Activated CD4-positive, alpha-beta T cell treated with anti-CD3 and anti-CD28 coated beads for 36 hours (primary cell): ENCODE measurements at regions not wholly inside any gene's neighbourhood (a gene's known extent, or its start where the extent isn't known, plus 50 kb on each side); places are given as distances from the start of the nearest gene placed in this dataset.

Experiments
- ATAC-seq: fragments of 200-7000 bp; cut with Tn5 transposase; one replicate; pipeline ENCODE4 v1.10.0; 2021; ENCODE audit warnings: mild to moderate bottlenecking, moderate library complexity
- CTCF ChIA-PET: fragments of 350-600 bp; sonication (Branson Sonifier 250); formaldehyde crosslinking; loops from one replicate; lab custom pipeline; 2021; ENCODE audit warnings: antibody characterized with exemption; lab: Charles Lee
- POLR2A ChIA-PET: fragments of 350-600 bp; sonication (Branson Sonifier 250); formaldehyde crosslinking; loops from one replicate; lab custom pipeline; 2021; ENCODE audit warnings: antibody characterized with exemption, inconsistent platforms; lab: Charles Lee
- DNase-seq: peaks from one replicate; pipeline ENCODE4 v3.0.0-alpha.2; 2020
- H3K27ac Mint-ChIP-seq: one replicate; pipeline ENCODE4 v1.8.0; 2021; ENCODE audit warnings: mixed read lengths
- H3K27me3 Mint-ChIP-seq: one replicate; pipeline ENCODE4 v1.8.0; 2021; ENCODE audit warnings: mixed read lengths
- H3K36me3 Mint-ChIP-seq: one replicate; pipeline ENCODE4 v1.8.0; 2021; ENCODE audit warnings: low read depth, mixed read lengths
- H3K4me1 Mint-ChIP-seq: one replicate; pipeline ENCODE4 v1.8.0; 2021; ENCODE audit warnings: mixed read lengths
- H3K4me3 Mint-ChIP-seq: one replicate; pipeline ENCODE4 v1.8.0; 2021; ENCODE audit warnings: mild to moderate bottlenecking, moderate library complexity, mixed read lengths
- H3K9me3 Mint-ChIP-seq: one replicate; pipeline ENCODE4 v1.8.0; 2021; ENCODE audit warnings: low read depth, mixed read lengths
- intact Hi-C, 2 experiments: fragments of 100-400 bp; cut with DNase I in 1 of 2; cut with micrococcal nuclease in 1 of 2; formaldehyde crosslinking; loops; one replicate each; pipeline versions ENCODE4 v1.14.2 to v1.15.1; 2022 to 2024; cut with DNase I, micrococcal nuclease

- no peaks in the 10 kb centered on the region for H3K4me1 Mint-ChIP-seq
- H3K9me3 Mint-ChIP-seq: no peaks in the 10 kb centered on the region
- H3K27ac Mint-ChIP-seq: no peak overlapping the region
- POLR2A ChIA-PET: no interaction called here
- no peak for DNase-seq
- H3K4me3 Mint-ChIP-seq: no peak overlapping the region
- no peaks in the 10 kb centered on the region for H3K36me3 Mint-ChIP-seq
- CTCF ChIA-PET: interaction anchor here (0.6 kb wide), 1 partner anchor 491 kb away, joined by 3 read pairs; no protein-coding TSS in a partner anchor
- ATAC-seq: no peak
- peaks cover 2% of the 10 kb centered on the region for H3K27me3 Mint-ChIP-seq
- intact Hi-C loops: loop anchor here in 1 of 2 experiments (10.0 kb wide), 1 partner anchor 55 kb away; no protein-coding TSS in a partner anchor
Observed at GRCh38 chr15:62459875-62460274, 294.8 kb upstream of the C2CD4B start.

DNA sequence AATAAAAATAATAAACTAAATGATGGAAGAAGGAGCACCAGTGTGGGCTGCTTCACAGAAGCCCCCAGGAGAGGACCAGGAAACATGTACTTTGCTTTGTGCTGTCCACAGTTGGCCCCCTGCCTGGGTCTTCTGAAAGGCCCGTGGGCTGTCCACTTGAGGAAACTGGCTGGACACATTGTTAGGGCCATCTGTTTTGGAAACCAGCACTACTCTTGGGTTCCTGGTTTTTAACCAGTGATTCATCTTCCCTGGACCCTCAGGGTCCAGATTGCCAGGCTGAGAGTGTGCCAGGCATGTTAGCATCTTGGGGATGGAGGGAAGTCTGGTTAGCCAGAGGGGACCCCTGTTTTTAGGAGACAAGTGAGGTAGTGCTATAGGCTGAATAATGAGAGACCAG lies 297.2 kb upstream of the C2CD4B start:
- DNase-seq (no peak), ATAC-seq (no peak)
- CTCF ChIA-PET: no interaction called here
- POLR2A ChIA-PET: no interaction called here
- peaks cover 2% of the 10 kb centered on the region for H3K27me3 Mint-ChIP-seq
- no peaks in the 10 kb centered on the region for H3K36me3 Mint-ChIP-seq
- H3K9me3 Mint-ChIP-seq: no peaks in the 10 kb centered on the region
- no peak overlapping the region for H3K27ac Mint-ChIP-seq
- no peaks in the 10 kb centered on the region for H3K4me1 Mint-ChIP-seq
- H3K4me3 Mint-ChIP-seq: no peak overlapping the region
- intact Hi-C loops: loop anchor here in 1 of 2 experiments (10.0 kb wide), 1 partner anchor 57 kb away; no protein-coding TSS in a partner anchor

GRCh38 chr15:62462721-62463120 lies 297.6 kb upstream of the C2CD4B start:
- Mint-ChIP-seq H3K4me3 (no peak overlapping the region), H3K27ac (no peak overlapping the region), H3K9me3 (no peaks in the 10 kb centered on the region), H3K36me3 (no peaks in the 10 kb centered on the region), H3K4me1 (no peaks in the 10 kb centered on the region), H3K27me3 (peaks cover 2% of the 10 kb centered on the region)
- intact Hi-C loops: loop anchor here in 1 of 2 experiments (10.0 kb wide), 1 partner anchor 58 kb away; no protein-coding TSS in a partner anchor
- POLR2A ChIA-PET: no interaction called here
- ATAC-seq: no peak
- no peak for DNase-seq
- CTCF ChIA-PET: no interaction called here

DNA sequence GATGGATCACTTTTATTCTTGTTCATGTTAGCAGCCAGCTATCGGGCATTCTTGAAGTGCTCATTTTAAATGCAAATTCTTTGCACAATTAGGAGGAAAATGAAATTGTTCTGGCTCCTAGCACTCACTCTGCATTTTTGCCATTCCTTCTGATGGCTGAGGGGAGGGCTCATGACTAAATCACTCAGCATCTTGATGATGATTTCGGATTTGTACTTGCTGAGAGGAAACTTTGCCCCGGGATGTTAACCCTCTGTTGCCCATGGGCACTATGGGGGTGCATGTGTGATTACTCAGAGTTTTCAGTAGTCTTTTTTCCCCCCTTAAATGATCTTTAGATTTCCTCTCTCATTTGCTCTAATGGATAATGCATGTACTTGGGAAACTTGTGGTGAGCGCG lies 299.6 kb upstream of the C2CD4B start:
- ChIA-PET POLR2A (no interaction called here), CTCF (interaction anchor here (0.8 kb wide), 1 partner anchor 410 kb away, joined by 3 read pairs; no protein-coding TSS in a partner anchor)
- Mint-ChIP-seq H3K27ac (no peak overlapping the region), H3K9me3 (no peaks in the 10 kb centered on the region), H3K36me3 (no peaks in the 10 kb centered on the region), H3K27me3 (peaks cover 2% of the 10 kb centered on the region), H3K4me1 (no peaks in the 10 kb centered on the region), H3K4me3 (no peak overlapping the region)
- ATAC-seq (no peak), DNase-seq (no peak)
- intact Hi-C loops: loop anchor here in 1 of 2 experiments (10.0 kb wide), 1 partner anchor 60 kb away; no protein-coding TSS in a partner anchor

- no peak overlapping the region for H3K27ac Mint-ChIP-seq
- H3K4me3 Mint-ChIP-seq: no peak overlapping the region
- no peak for DNase-seq
- H3K36me3 Mint-ChIP-seq: no peaks in the 10 kb centered on the region
- intact Hi-C loops: loop anchor here in 1 of 2 experiments (10.0 kb wide), 1 partner anchor 60 kb away; no protein-coding TSS in a partner anchor
- no peak for ATAC-seq
- CTCF ChIA-PET: no interaction called here
- H3K27me3 Mint-ChIP-seq: peaks cover 2% of the 10 kb centered on the region
- POLR2A ChIA-PET: no interaction called here
- no peaks in the 10 kb centered on the region for H3K4me1 Mint-ChIP-seq
- H3K9me3 Mint-ChIP-seq: no peaks in the 10 kb centered on the region
Observed at GRCh38 chr15:62465173-62465572, 300.1 kb upstream of the C2CD4B start.

- CTCF ChIA-PET: no interaction called here
- POLR2A ChIA-PET: no interaction called here
- no peak overlapping the region for H3K27ac Mint-ChIP-seq
Observed at GRCh38 chr15:62469478-62469873, 304.4 kb upstream of the C2CD4B start.

DNA sequence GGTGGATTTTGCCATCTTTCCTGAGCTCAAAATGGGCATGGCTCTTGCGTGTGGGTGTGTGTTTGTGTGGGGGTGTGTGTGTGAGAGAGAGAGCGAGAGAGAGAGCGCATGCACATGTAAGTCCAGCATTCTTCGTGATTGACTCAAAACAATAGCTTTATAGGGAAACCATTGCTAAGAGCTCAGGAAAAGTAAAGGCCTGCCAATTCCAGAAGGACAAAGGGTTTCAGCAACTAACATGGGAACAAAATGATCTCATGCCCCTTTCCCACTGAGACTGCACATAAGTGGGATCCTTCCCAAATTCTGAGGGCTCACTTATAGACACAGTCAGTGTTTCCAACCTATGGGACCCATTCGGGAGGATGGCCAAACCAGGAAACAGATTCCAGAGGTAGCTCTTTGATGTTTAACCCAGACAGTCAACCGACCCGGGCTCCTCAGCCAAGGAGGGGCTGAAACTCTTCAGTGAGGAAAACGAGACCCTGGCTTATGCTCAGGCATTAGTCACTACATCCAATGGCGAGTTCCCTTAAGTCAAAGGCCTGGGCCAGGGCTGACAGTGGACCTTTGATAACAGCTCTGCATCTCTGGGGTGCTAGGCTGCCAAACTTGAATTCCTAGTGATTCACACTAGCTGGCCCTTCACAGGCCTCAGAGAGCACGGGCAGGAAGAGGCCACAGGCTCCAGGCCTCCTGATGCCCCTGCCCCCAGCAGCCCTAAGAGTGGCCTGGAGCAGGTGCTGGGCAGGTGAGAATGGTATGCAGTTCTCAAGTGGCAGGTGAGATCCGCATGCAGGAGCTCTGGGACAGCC lies 305.0 kb upstream of the C2CD4B start:
- ChIA-PET POLR2A (no interaction called here), CTCF (no interaction called here)
- ATAC-seq: no peak

More at GRCh38 chr15:62469478-62469873, 304.4 kb upstream of the C2CD4B start:
- ATAC-seq (no peak), DNase-seq (no peak)
- no peaks in the 10 kb centered on the region for H3K36me3 Mint-ChIP-seq
- no peaks in the 10 kb centered on the region for H3K4me1 Mint-ChIP-seq
- H3K27me3 Mint-ChIP-seq: no peaks in the 10 kb centered on the region
- intact Hi-C loops: loop anchor here in 1 of 2 experiments (10.0 kb wide), 1 partner anchor 65 kb away; no protein-coding TSS in a partner anchor
- no peak overlapping the region for H3K4me3 Mint-ChIP-seq
- no peaks in the 10 kb centered on the region for H3K9me3 Mint-ChIP-seq

GRCh38 chr15:62472616-62473299 lies 307.7 kb upstream of the C2CD4B start:
- H3K36me3 Mint-ChIP-seq: no peaks in the 10 kb centered on the region
- no peaks in the 10 kb centered on the region for H3K4me1 Mint-ChIP-seq
- H3K4me3 Mint-ChIP-seq: no peak overlapping the region
- intact Hi-C loops: no loop called here
- no peaks in the 10 kb centered on the region for H3K27me3 Mint-ChIP-seq
- no peaks in the 10 kb centered on the region for H3K9me3 Mint-ChIP-seq
- H3K27ac Mint-ChIP-seq: no peak overlapping the region
- CTCF ChIA-PET: no interaction called here
- POLR2A ChIA-PET: no interaction called here
- DNase-seq: no peak
- no peak for ATAC-seq

More for the DNA sequence above, 305.0 kb upstream of the C2CD4B start:
- Mint-ChIP-seq H3K36me3 (no peaks in the 10 kb centered on the region), H3K9me3 (no peaks in the 10 kb centered on the region), H3K27ac (no peak overlapping the region), H3K4me1 (no peaks in the 10 kb centered on the region), H3K4me3 (no peak overlapping the region), H3K27me3 (no peaks in the 10 kb centered on the region)
- DNase-seq: no peak
- intact Hi-C loops: loop anchor here in 1 of 2 experiments (10.0 kb wide), 1 partner anchor 65 kb away; no protein-coding TSS in a partner anchor

GRCh38 chr15:62474021-62474770 lies 309.1 kb upstream of the C2CD4B start:
- ChIA-PET CTCF (interaction anchor here (0.7 kb wide), 1 partner anchor 163 kb away, joined by 3 read pairs; no protein-coding TSS in a partner anchor), POLR2A (no interaction called here)
- Mint-ChIP-seq H3K27me3 (no peaks in the 10 kb centered on the region), H3K9me3 (no peaks in the 10 kb centered on the region), H3K4me3 (no peak overlapping the region), H3K36me3 (no peaks in the 10 kb centered on the region), H3K4me1 (no peaks in the 10 kb centered on the region), H3K27ac (no peak overlapping the region)
- no peak for ATAC-seq
- intact Hi-C loops: no loop called here
- DNase-seq: no peak

DNA sequence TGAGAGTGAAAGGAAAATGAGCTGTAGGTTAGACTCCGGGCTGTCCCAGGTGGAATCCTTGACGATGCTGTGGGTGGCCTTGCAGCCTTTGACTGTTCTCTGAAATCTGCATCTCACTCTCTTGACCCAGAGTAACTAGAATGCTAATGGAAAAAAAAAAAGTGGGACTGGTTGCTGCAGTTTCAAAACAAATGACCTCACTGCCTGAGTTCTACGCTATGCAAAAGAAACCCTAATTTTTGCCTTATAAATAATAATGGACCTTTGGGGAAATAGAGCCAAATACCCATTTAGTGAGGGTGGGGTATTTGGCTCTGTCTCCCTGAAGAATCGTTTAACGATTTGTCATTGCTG lies 309.7 kb upstream of the C2CD4B start:
- Mint-ChIP-seq H3K36me3 (no peaks in the 10 kb centered on the region), H3K9me3 (no peaks in the 10 kb centered on the region), H3K27ac (no peak overlapping the region)

DNA sequence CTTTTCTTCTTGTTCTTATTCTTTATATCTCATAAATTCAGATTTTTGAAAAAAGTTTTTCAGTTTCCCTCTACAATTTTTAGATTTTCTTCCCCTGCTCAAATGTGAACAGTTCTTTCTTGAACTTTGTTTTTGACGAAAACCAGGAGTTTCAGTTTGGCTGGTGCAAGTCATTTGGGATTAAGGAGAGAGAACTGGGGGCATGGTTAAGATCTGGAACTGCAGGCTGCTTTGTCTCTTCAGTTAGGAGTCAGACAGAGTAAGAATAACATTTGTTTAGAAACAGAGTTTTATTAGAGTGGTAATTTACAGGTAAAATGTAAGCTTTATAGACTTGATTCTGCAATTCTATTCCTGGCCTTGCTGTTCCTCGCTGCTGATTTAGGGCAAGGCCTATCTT lies 310.5 kb upstream of the C2CD4B start:
- no peaks in the 10 kb centered on the region for H3K27me3 Mint-ChIP-seq
- ATAC-seq: no peak
- CTCF ChIA-PET: interaction anchor here (0.5 to 1.1 kb wide), 2 partner anchors 31 to 33 kb away, joined by 3 to 4 read pairs; no protein-coding TSS in a partner anchor
- H3K36me3 Mint-ChIP-seq: no peaks in the 10 kb centered on the region
- no peaks in the 10 kb centered on the region for H3K4me1 Mint-ChIP-seq
- H3K4me3 Mint-ChIP-seq: no peak overlapping the region
- intact Hi-C loops: no loop called here
- no peaks in the 10 kb centered on the region for H3K9me3 Mint-ChIP-seq
- POLR2A ChIA-PET: no interaction called here
- DNase-seq: no peak
- H3K27ac Mint-ChIP-seq: no peak overlapping the region

More for the DNA sequence above, 309.7 kb upstream of the C2CD4B start:
- no peak overlapping the region for H3K4me3 Mint-ChIP-seq
- no peaks in the 10 kb centered on the region for H3K27me3 Mint-ChIP-seq
- no peaks in the 10 kb centered on the region for H3K4me1 Mint-ChIP-seq
- intact Hi-C loops: no loop called here
- CTCF ChIA-PET: no interaction called here
- no peak for DNase-seq
- no peak for ATAC-seq
- POLR2A ChIA-PET: no interaction called here
